ENCODE measurements at regions not wholly inside any gene's neighbourhood (a gene's known extent, or its start where the extent isn't known, plus 50 kb on each side); places are given as distances from the start of the nearest gene placed in this dataset.

- no peak for TF ChIP-seq POLR2AphosphoS5 (IDR thresholded peaks at IDR 0.05)
- no peak for TF ChIP-seq CTCF (IDR thresholded peaks at IDR 0.05)
Measured at GRCh38 chrX:125444659-125445058, 125.0 kb downstream of the TEX13C start.
